GM21528 (cell line): ENCODE measurements at regions not wholly inside any gene's neighbourhood (a gene's known extent, or its start where the extent isn't known, plus 50 kb on each side); places are given as distances from the start of the nearest gene placed in this dataset.

Experiments used
- ATAC-seq: cut with Tn5 transposase; IDR thresholded peaks from one replicate; pipeline ENCODE4 v1.9.1; 2021; ENCODE audit warnings: mild to moderate bottlenecking, moderate library complexity; ENCODE audit not compliant: unreplicated experiment, low FRiP score

DNA sequence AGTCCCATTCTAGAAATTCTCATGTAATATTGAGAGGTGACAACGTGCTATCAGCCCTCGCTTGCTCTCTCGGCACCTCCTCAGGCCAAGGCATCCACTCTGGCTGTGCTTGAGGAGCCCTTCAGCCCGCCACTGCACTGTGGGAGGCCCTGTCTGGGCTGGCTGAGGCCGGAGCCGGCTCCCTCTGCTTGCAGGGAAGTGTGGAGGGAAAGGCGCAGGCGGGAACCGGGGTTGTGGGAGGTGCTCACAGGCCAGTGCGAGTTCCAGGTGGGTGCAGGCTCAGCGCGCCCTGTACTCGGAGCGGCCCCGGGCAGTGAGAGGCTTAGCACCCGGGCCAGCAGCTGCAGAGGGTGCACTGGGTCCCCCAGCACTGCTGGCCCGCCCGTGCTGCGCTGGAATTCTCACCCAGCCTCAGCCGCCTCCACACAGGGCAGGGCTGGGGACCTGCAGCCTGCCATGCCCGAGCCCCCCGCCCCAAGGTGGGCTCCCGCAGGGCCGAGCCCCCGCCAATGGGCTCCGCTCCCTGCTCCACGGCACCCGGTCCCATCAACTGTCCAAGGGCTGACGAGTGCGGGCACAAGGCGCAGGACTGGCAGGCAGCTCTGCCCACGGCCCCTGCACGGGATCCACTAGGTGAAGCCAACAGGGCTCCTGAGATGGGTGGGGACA lies 1680.6 kb upstream of the LRRTM1 start:
- ATAC-seq, result no peak

DNA sequence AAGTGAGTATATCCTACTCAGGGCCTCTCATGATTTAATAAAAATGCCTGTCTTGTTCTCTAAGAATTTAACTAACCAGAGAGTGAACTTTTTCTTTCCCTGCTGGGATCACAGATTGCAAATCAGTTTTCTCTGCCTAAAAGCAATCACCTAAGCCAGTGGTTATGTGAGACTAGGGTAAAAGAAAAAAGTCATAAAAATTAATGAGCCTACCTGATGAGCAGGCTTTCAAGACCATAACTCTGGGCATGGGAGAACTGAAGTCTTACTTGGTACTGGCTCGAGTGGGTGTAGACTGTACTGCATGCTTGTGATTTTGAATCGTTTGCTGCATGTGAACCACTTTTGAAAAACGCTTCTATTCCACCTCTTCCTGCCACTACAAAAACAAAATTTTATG lies 1677.0 kb upstream of the LRRTM1 start:
- ATAC-seq, result no peak

DNA sequence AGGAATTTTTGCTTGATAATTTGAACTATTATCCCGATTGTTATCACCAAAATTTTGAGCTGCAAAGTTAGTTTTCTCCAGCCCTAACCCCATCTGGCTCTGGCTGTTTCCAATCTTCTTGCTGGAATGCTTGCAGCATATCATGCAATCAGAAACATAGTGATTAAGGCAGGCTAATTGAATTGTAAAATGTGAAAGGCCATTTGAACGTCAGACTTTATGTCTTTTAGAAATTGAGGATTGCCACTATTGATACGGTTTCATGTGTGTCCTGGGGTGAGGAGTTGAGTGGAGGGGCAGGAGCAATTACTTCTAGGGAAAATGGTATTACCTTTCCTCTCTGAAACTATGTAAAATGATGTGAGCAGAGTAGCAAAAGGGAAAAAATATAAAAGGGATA lies 1674.5 kb upstream of the LRRTM1 start:
- ATAC-seq, result no peak

DNA sequence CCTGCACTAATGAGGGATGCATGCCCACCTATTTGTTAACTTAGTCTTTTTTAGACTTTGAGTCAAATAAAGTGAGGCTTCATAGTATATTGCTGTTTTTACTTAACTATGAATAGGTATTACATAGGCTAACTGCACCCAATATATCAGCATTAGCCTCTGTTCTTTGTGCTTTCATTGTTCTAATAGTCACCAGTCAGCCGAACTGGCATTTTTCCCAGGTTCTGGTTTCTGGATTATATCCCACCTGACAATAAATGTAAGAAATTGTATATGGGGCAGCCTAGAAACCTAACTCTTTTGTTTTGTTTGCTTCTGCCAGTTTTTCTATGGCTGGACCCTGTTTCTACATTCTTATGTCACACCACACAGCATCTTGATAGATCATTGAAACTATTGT lies 1672.4 kb upstream of the LRRTM1 start:
- ATAC-seq, result no peak

DNA sequence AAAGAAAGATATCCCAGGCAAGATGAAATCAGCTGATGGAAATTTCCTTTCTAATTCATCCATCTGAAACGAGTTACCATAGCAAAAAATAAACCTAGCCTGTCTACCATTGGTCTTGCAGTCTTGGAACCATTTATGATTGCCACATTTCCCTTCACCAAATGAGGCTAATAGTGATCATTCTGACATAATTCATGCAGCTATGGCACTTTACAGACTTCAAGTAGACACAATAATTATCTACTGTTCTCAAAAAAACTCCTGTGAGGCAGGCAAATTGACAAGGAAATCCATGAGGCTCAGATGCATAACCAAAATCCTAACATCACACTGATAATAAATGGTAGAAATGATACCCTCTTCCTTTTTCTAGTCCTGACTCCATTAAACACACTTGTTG lies 1669.7 kb upstream of the LRRTM1 start:
- ATAC-seq, result no peak

DNA sequence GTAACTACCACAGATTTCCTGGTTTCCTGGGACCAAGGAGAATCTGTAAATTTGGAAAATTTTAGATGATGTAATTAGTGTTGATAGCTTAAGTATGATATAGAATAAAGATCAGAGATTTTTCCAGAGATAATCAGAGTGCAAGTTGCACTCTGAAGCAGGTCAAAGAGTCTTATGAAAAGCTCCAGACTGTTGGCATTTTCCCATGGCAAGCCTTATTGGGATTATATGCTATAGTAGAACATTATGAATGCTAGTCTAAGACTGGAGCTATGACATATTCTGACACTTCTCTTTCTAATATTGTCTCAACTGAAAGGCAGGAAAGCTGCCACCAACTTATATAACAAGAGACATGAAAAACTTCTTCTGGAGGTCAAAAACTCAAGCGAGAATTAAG lies 1638.3 kb upstream of the LRRTM1 start:
- no peak for ATAC-seq

DNA sequence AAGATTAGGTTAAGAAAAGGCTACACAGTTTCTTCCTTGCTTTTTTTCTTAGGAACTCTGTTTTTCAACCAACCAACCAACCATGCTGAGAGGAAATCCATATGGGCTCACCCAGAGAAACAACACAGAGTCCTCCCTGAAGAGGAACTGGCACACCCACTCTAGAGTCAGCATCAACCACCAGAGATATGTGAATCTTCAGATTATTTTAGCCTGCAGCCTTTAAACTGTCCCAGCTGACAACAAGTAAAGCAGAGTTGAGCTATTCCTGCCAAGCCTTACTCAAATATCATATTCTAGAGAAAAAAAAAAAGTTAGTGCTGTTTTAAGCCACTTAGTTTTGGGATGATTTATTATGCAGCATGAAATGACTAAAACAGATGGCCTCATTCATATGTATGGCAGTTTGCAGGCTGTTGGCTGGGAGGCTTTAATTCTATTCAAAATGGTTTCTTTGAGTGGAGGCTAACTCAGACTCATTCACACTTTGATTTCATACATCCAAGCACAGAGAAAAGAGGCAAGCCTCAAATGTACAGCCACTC lies 1637.7 kb upstream of the LRRTM1 start:
- ATAC-seq, result no peak

DNA sequence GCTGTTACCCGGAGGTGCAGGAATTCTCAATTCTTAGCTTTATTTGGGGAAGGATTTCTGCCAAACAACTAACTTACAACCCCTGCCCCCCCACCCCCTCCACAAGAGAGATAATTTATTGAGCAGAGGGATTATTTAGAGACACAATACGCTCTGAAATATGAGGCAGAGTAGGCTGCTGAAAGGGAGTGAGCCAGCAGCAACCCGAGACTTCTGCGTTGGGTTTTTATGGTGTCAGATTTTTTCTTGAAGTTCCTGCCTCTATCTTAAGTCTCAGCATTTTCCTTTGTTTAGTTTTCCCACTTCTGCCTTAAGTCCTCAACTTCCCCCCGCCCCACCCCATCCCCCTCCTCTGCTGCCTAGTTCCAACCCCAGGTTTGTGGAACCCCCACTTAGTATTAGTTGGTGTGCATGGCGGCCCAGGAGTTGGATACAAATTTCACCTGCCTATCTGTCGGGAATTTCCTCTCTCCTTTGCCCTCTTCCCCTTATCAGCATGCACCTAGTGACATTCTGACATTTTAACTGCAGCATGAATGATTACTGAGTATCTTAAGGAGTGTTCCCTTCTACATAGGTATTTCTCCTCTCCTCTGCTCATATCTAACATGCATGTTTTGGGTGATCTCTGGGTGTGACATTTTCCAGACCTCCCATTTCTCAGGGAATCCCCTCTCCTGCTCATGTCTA lies 1635.9 kb upstream of the LRRTM1 start:
- no peak for ATAC-seq

DNA sequence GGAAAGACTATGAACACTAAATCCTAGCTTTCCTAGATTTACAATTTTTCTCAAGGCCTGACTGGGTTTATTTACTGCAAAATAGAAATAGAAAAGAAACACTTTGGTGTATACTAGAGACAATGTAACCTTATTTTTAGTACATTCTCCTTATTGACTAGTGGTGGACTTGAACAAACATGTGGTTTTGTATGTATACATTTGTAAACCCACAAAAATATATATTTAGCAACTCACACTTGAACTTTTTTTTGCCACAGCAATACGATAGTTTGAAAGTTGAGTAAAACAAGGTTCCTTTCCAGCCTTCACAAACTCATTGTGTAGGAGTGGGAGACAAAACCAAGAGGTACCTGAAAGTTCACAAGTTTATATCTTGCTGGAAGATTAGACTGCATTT lies 1633.4 kb upstream of the LRRTM1 start:
- ATAC-seq, result no peak

DNA sequence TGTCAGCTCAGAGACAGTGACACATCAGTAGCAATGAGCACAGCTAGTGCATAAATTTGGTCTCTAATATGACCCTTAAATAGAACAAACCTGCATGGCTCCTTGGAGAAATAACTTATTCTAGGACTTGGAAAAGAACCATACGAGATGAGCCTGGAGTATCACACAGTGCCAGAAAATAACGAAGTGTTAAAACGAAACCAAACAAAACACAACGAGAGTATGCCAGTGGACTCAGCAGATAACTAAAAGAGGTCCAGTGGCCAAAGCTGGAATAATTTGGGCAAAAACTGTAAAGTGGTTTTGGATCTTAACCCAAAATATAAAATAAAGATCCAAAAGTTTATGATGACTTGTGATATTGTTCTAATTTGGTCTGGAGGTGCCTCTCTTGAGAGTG lies 1599.0 kb upstream of the LRRTM1 start:
- no peak for ATAC-seq

DNA sequence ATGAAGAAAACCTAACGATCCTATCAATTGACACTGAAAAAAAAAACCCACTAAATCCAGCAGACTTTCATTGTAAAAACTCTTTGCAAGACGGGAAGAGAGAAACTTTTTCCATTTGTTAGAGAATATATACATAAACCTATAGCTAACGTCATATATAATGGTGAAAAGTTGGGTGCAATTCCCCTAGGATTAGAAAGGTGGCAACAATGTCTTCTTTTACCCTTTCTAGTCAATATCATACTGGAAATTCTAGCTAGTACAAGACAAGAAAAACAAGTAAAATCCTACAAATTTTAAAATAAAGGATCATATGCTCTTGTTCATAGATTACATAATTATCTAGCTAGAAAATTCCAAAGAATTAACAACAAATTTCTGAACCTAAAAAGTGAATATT lies 1596.5 kb upstream of the LRRTM1 start:
- ATAC-seq, result no peak

DNA sequence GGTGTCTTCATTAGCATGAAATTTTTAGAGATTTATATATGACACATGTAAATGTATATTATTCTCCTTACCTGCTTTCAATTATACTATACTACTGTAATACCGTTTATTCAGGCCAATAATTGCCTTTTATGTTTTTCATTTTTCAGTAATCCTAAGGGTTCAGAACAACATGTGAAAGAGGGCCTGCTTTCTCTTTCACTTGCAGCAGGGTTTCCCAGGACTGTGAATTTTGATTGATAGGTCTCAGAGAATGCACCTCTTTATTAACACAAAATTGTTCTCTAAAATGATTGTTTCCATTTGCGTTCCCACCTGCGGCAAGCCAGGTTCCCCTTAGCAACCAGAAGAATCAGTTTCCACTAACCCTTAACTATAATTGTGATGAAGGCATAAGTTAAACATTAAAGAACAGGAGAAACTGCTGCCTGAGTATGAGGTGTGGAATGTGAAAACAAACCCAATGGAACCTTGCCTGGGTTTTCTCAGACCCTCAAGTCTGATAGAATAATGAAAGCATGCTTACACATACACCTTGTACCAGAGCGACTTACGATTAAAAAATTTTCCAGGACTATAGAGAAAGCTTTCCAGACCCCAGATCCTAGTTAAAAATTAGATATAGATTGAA lies 1591.2 kb upstream of the LRRTM1 start:
- ATAC-seq, result no peak

DNA sequence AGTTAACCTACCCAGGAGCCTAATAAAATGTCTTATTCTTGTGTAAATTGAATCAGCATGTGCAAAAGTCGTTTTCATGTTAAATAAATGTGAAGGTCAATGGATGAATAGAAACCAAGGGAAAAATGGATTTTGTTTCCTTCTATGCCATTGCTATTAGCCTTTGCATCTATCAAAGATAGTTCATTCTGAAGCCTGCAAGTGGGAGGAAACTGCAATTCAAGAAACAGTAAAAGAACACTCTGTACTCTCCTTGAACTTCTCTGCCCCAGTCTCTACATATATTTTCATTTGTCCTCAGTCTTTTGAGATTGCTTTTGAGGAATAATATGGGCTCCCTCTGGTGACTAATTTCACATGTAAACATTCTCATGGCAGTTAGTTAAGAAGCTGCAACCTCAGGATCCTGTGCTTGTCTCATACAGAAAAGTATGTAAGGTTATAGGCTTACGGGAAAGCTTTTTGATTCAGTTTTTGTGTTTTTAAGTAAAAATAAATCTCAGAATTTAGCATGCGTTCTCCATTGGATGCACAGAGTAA lies 1590.0 kb upstream of the LRRTM1 start:
- ATAC-seq, result no peak

DNA sequence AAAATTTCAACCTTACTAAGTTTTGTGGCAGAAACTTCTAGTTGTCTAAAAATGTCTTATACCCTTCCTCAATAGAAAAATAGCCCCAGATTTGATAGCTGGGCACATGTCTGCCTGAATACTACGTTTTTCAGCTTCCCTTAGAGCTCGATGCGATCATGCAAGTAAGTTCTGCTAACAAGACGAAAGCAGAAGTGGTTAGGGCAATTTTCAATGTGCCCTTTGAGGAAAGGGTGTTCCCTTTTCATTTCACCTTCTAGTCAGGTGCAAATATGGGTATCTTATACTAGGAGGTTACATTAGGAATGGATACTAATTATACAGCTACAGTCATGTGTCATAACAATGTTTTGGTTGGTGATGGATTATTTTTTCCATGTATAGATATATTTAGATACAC lies 1572.1 kb upstream of the LRRTM1 start:
- ATAC-seq, result no peak

DNA sequence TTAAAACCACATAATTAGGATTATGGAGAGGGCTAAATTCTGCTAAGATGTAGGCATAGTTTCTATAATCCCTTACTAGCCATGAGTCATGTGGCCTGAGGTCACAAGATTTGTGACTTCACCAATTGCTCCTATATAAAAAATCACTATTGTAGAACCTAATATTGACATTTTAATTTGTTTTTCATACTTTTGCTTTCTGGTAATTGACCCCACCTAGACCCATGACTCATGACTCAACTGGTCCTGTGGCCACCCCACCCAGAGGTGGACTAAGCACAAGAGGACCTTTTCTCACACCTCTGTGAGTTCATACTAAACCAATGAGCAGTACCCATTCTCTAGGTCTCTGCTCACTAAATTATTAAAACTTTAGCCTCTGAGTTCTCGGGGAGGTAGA lies 1567.5 kb upstream of the LRRTM1 start:
- ATAC-seq, result no peak

DNA sequence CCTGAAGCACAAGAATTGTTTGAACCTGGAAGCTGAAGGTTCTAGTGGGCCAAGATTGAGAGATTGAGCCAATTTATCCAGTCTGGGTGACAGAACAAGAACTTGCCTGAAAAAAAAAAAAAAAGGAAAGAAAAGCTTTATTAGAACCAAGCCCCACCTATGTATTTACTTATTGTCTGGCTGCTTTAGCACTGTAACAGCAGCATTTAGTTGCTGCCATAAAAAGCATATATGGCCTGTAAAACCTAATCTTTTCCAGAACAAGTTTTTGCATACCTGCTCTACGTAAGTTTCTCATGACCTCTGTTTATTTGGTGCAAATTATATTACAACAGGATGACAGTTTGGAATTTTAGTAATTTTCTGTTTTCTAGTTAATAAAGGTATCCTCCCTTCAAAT lies 1565.6 kb upstream of the LRRTM1 start:
- no peak for ATAC-seq

DNA sequence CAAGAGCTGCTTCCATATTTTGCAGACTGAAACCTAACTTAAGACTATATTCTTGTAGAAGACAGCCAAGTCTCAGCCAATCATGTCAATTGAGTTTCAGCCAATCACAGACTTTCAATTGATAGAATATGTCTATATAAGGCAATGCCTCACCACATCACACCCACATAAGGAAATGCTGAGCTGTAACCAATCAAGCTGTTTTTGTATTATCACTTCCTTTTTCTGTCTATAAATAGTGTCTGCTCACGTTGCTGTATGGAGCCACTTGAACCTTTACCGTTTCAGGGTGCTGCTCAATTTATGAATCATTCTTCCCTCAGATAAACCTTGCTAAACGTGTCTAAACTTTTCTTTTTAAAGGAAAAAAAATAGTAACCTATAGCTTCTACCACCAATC lies 1554.4 kb upstream of the LRRTM1 start:
- no peak for ATAC-seq

DNA sequence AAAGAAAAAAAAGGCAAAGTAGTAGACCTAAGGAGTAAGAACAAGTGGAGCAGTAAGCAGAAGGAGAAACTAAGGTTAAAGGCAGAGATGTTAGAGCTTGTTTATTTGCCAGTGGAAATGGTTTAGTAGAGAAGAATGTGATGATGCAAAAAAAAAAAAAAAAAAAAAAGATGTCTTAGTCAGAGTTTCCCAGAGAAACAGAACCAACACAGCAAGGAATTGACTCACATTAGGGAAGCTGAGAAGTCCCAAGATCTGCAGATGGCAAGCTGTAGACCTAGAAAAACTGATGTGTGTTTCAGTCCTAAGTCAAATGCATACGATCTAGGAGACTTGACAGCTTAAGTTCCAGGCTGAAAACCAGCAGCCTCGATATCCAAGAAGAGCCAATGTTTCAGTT lies 1548.8 kb upstream of the LRRTM1 start:
- ATAC-seq, result no peak

DNA sequence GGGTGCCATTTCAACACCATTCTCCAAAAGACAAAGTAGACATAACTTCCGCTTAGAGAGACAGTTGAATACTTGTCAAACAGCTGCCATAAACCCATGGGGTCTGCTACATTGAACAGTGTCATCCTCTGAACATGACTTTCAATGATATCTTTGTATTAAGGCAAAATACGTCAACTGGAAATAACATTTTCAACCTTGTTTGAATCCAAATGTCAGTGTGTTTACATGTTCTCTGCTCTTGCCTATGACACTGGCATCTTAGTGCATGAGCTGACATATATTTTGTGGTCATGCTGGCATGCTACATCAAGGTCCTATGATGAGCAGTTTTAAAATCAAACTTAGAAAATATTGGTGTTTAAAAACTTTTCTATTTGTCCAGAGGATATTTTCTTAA lies 1548.1 kb upstream of the LRRTM1 start:
- no peak for ATAC-seq

DNA sequence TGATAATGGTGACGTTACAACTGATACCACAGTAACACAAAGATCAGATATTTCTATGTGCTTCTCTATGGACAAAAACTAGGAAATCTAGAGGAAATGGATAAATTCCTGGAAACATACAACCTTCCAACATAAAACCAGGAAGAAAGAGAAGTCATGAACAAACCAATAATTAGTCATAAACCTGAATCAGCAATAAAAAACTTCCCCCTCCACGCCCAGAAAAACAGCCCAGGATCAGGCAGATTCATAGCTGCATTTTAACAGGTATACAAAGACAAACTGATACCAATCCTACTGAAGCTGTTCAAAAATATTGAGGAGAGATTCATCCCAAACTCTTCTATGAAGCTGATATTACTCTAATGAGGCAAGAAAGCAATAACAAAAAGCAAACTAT lies 1535.2 kb upstream of the LRRTM1 start:
- ATAC-seq, result no peak

DNA sequence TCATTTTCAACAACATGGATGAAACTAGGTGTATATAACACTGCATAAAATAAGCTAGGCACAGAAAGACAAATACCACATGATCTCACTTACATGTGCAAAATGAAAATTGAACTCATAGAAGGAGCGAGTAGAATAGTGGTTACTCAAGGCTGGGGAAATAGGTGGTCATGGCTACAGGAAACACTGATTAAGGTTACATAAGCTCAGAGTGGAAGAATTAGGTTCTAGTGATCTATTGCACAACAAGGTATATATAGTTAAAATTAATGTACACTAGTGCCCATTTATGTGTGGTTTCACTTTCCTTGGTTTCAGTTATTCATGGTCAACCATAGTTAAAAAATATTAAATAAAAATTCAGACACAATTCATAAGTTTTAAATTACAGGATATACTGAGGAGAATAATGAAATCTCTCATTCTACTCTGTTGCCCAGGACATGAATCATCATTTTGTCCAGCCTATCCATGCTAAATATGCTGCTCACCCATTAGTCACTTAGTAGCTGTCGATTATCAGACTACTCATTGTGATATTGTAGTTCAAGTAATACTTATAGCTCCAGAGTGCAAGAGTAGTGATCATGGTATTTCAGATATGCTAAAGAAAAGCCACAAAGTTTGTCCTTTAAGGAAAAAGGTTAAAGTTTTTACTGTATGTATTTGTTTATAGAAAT lies 1530.9 kb upstream of the LRRTM1 start:
- no peak for ATAC-seq
